ENCODE measurements at regions not wholly inside any gene's neighbourhood (a gene's known extent, or its start where the extent isn't known, plus 50 kb on each side); places are given as distances from the start of the nearest gene placed in this dataset.
"Not testable (repeated sequence)": the region's sequence is repeated elsewhere in the genome, so short reads cannot be mapped to it uniquely, and the experiment has no call there.

DNA sequence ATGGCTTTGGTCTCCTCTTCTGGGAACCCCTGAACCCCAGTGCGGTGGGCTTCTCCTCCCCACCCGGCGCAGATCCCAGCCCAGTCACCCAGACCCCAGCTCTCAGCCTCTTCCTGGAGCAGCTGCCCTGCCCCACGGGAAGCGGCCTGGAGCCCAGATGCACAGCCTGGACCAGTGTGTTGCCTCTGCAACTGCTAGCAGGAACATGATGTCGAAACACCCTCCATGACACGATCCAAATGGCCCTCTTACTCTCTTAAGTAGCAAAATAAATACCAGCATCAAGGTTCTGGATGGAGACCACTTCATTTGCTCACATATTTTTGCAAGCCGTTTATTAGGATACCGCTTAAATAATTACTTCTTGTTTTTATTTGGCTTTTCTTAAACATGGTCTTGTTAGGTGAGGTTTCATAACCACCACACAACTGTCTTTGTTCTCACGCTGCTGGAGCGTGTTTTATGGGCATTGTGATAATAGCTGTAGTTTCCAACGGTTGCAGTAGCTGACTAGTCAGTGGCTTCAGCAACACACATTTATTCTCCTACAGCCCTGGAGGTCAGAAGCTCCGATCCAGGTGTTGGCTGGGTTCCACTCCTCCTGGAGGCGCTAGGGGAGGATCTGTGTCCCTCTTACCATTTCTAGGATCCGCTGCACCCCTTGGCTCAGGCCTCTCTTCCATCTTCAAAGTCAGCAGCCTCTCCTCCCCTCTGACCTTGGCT lies 5453.9 kb upstream of the TPTE start:
- H3K36me3 Mint-ChIP-seq (ENCODE audit: low read depth); H3K27me3 Mint-ChIP-seq; H3K27ac ChIP-seq (ENCODE audit: low read depth in 1 of 2, low read length in 2 of 2); CTCF ChIA-PET; H3K9me3 Mint-ChIP-seq; H3K27ac Mint-ChIP-seq; H3K4me1 Mint-ChIP-seq (ENCODE audit: low read depth); DNase-seq; intact Hi-C loops (cut with DNase I, micrococcal nuclease); H3K4me1 ChIP-seq (ENCODE audit: insufficient read depth, low read length); POLR2A ChIA-PET; H3K27me3 ChIP-seq (ENCODE audit: control insufficient read depth in 1 of 2, insufficient read depth in 2 of 2, low read length in 2 of 2); H3K4me3 Mint-ChIP-seq; H3K36me3 ChIP-seq (ENCODE audit: insufficient read depth, low read length); H3K9me3 ChIP-seq (ENCODE audit: control insufficient read depth in 1 of 2, insufficient read depth in 1 of 2, low read length in 2 of 2); H3K4me3 ChIP-seq (ENCODE audit: low read length); ATAC-seq (ENCODE audit: poor library complexity): not testable (repeated sequence)

DNA sequence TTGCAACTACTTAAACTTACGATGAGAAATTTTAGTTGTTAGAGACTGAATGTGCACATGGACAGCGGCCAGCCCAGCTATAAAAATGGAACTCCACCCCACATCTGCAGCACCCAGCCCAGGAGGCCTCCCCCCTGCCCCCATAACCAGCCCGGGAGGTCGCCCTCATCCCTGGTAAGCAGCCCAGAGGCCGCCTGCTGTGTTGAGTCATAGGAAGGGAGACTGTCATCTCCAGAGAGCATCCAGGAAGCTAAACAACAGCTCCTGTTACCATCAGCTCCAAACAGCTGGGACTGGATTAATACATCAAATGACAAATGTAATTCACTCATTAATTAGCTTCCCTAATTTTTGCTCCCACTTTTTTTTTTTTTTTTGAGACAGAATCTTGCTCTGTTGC lies 5452.7 kb upstream of the TPTE start:
- H3K27me3 ChIP-seq (ENCODE audit: control insufficient read depth in 1 of 2, insufficient read depth in 2 of 2, low read length in 2 of 2); H3K4me3 Mint-ChIP-seq; H3K36me3 Mint-ChIP-seq (ENCODE audit: low read depth); H3K27ac Mint-ChIP-seq; H3K4me1 Mint-ChIP-seq (ENCODE audit: low read depth); ATAC-seq (ENCODE audit: poor library complexity); H3K4me1 ChIP-seq (ENCODE audit: insufficient read depth, low read length); POLR2A ChIA-PET; DNase-seq; H3K9me3 Mint-ChIP-seq; H3K27ac ChIP-seq (ENCODE audit: low read depth in 1 of 2, low read length in 2 of 2); CTCF ChIA-PET; H3K27me3 Mint-ChIP-seq; intact Hi-C loops (cut with DNase I, micrococcal nuclease); H3K4me3 ChIP-seq (ENCODE audit: low read length); H3K36me3 ChIP-seq (ENCODE audit: insufficient read depth, low read length); H3K9me3 ChIP-seq (ENCODE audit: control insufficient read depth in 1 of 2, insufficient read depth in 1 of 2, low read length in 2 of 2): not testable (repeated sequence)

DNA sequence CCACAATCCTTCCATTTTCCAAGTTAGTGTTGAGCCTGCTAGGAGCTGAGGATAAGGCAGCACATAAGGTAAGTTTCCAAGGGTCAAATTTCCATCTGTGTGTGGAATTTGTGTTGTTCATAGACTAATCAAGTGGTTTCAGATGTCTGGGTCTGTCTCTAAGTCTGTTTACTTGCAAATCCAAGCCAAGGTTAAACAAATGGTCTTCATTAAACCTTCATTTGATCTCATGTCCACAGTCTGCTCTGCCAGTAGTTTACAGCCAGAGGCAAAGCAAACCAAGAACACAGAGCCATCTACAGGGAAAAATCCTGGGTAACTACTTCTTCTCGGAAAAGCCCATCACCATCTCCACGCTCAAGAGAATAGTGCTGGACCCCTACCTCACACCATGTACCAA lies 5450.2 kb upstream of the TPTE start:
- H3K4me3 ChIP-seq (ENCODE audit: low read length); H3K27me3 Mint-ChIP-seq; H3K27ac ChIP-seq (ENCODE audit: low read depth in 1 of 2, low read length in 2 of 2); CTCF ChIA-PET; ATAC-seq (ENCODE audit: poor library complexity); H3K4me1 Mint-ChIP-seq (ENCODE audit: low read depth); H3K4me1 ChIP-seq (ENCODE audit: insufficient read depth, low read length); intact Hi-C loops (cut with DNase I, micrococcal nuclease); H3K27ac Mint-ChIP-seq; H3K9me3 ChIP-seq (ENCODE audit: control insufficient read depth in 1 of 2, insufficient read depth in 1 of 2, low read length in 2 of 2); H3K4me3 Mint-ChIP-seq; H3K36me3 Mint-ChIP-seq (ENCODE audit: low read depth); H3K9me3 Mint-ChIP-seq; POLR2A ChIA-PET; H3K27me3 ChIP-seq (ENCODE audit: control insufficient read depth in 1 of 2, insufficient read depth in 2 of 2, low read length in 2 of 2); H3K36me3 ChIP-seq (ENCODE audit: insufficient read depth, low read length); DNase-seq: not testable (repeated sequence)

DNA sequence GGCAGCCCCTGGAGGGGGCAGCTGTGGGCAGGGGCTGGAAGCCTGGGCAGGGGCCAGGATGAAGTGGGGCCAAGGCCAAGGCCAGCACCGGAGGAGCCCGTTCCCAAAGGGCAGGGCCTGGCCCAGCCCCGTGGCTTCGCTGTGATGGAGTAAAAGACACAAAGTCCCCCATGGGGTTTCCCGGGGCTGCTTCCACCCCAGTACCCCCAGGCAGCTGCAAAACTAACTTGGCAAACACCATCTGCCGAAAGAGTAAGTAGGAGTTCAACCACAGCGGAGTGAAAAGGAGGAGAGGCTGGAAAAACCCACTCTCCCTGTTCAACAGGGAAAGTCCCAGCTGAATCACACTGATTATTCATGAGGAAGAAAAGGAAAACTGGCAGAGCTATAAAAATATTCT lies 5444.5 kb upstream of the TPTE start:
- ATAC-seq (ENCODE audit: poor library complexity); intact Hi-C loops (cut with DNase I, micrococcal nuclease); H3K9me3 Mint-ChIP-seq; H3K36me3 Mint-ChIP-seq (ENCODE audit: low read depth); H3K27me3 ChIP-seq (ENCODE audit: control insufficient read depth in 1 of 2, insufficient read depth in 2 of 2, low read length in 2 of 2); H3K4me3 Mint-ChIP-seq; H3K36me3 ChIP-seq (ENCODE audit: insufficient read depth, low read length); H3K4me1 ChIP-seq (ENCODE audit: insufficient read depth, low read length); POLR2A ChIA-PET; H3K4me3 ChIP-seq (ENCODE audit: low read length); CTCF ChIA-PET; H3K27me3 Mint-ChIP-seq; H3K27ac Mint-ChIP-seq; H3K9me3 ChIP-seq (ENCODE audit: control insufficient read depth in 1 of 2, insufficient read depth in 1 of 2, low read length in 2 of 2); H3K4me1 Mint-ChIP-seq (ENCODE audit: low read depth); DNase-seq; H3K27ac ChIP-seq (ENCODE audit: low read depth in 1 of 2, low read length in 2 of 2): not testable (repeated sequence)

DNA sequence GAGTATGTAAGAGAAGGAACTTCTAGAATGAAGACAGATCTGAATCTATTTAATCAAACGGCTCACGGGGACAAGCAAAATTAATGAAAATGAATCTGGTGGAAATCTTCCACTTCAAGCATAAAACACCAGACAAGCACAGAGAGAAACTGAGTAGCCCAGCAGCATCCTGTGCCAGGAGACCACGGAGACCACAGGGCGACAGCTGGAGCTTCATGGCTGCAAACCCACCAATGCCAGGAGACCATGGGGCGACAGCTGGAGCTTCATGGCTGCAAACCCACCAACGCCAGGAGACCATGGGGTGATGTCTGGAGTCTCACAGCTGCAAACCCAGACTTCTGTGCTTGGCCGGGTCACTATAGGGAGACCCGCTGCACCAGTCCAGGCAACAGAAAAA lies 5442.0 kb upstream of the TPTE start:
- H3K4me1 ChIP-seq (ENCODE audit: insufficient read depth, low read length); ATAC-seq (ENCODE audit: poor library complexity); POLR2A ChIA-PET; H3K27me3 ChIP-seq (ENCODE audit: control insufficient read depth in 1 of 2, insufficient read depth in 2 of 2, low read length in 2 of 2); H3K27ac Mint-ChIP-seq; CTCF ChIA-PET; H3K27ac ChIP-seq (ENCODE audit: low read depth in 1 of 2, low read length in 2 of 2); H3K4me3 Mint-ChIP-seq; intact Hi-C loops (cut with DNase I, micrococcal nuclease); H3K4me3 ChIP-seq (ENCODE audit: low read length); DNase-seq; H3K9me3 Mint-ChIP-seq; H3K9me3 ChIP-seq (ENCODE audit: control insufficient read depth in 1 of 2, insufficient read depth in 1 of 2, low read length in 2 of 2); H3K4me1 Mint-ChIP-seq (ENCODE audit: low read depth); H3K36me3 Mint-ChIP-seq (ENCODE audit: low read depth); H3K36me3 ChIP-seq (ENCODE audit: insufficient read depth, low read length); H3K27me3 Mint-ChIP-seq: not testable (repeated sequence)

DNA sequence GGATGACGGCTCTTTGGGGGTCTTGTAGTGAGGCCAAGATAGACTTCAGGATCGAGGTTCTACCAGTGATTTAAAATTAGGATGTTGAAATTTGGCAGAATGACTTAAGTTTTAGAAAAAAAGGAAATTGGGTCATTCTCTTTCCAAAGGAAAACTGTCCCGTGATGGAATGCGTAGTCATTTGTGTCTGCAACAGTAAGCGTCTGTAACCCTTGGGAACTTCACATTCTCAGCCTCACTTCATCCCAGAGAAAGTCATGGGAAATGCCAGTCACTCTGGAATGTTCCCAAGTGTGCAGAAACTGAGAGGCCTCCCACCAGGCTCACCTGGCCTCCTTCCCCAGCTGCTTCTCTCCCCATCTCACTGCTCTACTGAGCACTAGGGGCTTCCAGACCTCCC lies 5441.4 kb upstream of the TPTE start:
- H3K36me3 ChIP-seq (ENCODE audit: insufficient read depth, low read length); H3K27ac ChIP-seq (ENCODE audit: low read depth in 1 of 2, low read length in 2 of 2); H3K4me1 Mint-ChIP-seq (ENCODE audit: low read depth); intact Hi-C loops (cut with DNase I, micrococcal nuclease); H3K4me1 ChIP-seq (ENCODE audit: insufficient read depth, low read length); H3K9me3 ChIP-seq (ENCODE audit: control insufficient read depth in 1 of 2, insufficient read depth in 1 of 2, low read length in 2 of 2); H3K4me3 ChIP-seq (ENCODE audit: low read length); DNase-seq; H3K27me3 Mint-ChIP-seq; H3K4me3 Mint-ChIP-seq; CTCF ChIA-PET; H3K9me3 Mint-ChIP-seq; POLR2A ChIA-PET; H3K27me3 ChIP-seq (ENCODE audit: control insufficient read depth in 1 of 2, insufficient read depth in 2 of 2, low read length in 2 of 2); H3K27ac Mint-ChIP-seq; ATAC-seq (ENCODE audit: poor library complexity); H3K36me3 Mint-ChIP-seq (ENCODE audit: low read depth): not testable (repeated sequence)

DNA sequence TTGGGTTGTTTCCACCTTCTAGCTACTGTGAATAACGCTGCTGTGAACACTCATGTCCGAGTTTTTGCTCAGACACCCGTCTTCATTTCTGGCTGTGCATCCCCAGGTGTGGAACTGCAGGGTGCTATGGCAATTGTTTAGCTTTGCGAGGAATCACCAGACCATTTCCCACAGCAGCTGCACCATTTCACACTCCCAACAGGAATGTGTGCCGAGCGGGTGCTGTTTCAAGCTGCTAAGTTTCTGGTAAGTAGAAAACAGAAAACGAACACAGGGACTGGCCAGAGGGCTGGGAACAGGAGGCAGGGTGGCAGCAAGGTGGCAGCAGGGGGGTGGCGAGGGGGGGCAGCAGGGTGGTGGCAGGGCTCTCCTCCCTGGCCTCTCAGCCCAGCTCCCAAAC lies 5437.1 kb upstream of the TPTE start:
- DNase-seq; intact Hi-C loops (cut with DNase I, micrococcal nuclease); H3K27ac ChIP-seq (ENCODE audit: low read depth in 1 of 2, low read length in 2 of 2); H3K4me1 Mint-ChIP-seq (ENCODE audit: low read depth); H3K9me3 Mint-ChIP-seq; H3K4me3 ChIP-seq (ENCODE audit: low read length); H3K4me1 ChIP-seq (ENCODE audit: insufficient read depth, low read length); H3K4me3 Mint-ChIP-seq; POLR2A ChIA-PET; H3K36me3 ChIP-seq (ENCODE audit: insufficient read depth, low read length); H3K27ac Mint-ChIP-seq; H3K9me3 ChIP-seq (ENCODE audit: control insufficient read depth in 1 of 2, insufficient read depth in 1 of 2, low read length in 2 of 2); H3K27me3 ChIP-seq (ENCODE audit: control insufficient read depth in 1 of 2, insufficient read depth in 2 of 2, low read length in 2 of 2); ATAC-seq (ENCODE audit: poor library complexity); H3K27me3 Mint-ChIP-seq; CTCF ChIA-PET; H3K36me3 Mint-ChIP-seq (ENCODE audit: low read depth): not testable (repeated sequence)

Measured in CD4-positive, alpha-beta T cell (primary cell).